Endothelial cell of umbilical vein (primary cell): ENCODE measurements at regions not wholly inside any gene's neighbourhood (a gene's known extent, or its start where the extent isn't known, plus 50 kb on each side); places are given as distances from the start of the nearest gene placed in this dataset.
"Not testable (repeated sequence)": the region's sequence is repeated elsewhere in the genome, so short reads cannot be mapped to it uniquely, and the experiment has no call there.

ENCODE experiments used
- BruUV-seq: library from RNA; stranded (reverse); fragments of 400-500 nt; replicated peaks from 2 replicates; lab custom pipeline; 2021; lab: Mats Ljungman, UMichigan
- CTCF ChIA-PET: fragments of 300-600, 350-600 bp; sonication (Branson Sonifier 250); formaldehyde crosslinking; loops from one replicate; lab custom pipeline; 2021; ENCODE audit warnings: antibody characterized with exemption, inconsistent platforms; lab: Charles Lee
- POLR2A ChIA-PET: fragments of 300-600, 350-600 bp; sonication (Branson Sonifier 250); formaldehyde crosslinking; loops from one replicate; lab custom pipeline; 2021; ENCODE audit warnings: antibody characterized with exemption, inconsistent platforms; lab: Charles Lee
- DNase-seq: peaks from one replicate; pipeline ENCODE4 v3.0.0-alpha.2; 2011; ENCODE audit warnings: low read depth, low spot score
- FAIRE-seq: peaks from 2 replicates; lab custom pipeline; 2011; peaks lifted over from hg19 to GRCh38; lab: Jason Lieb, UNC
- H2AFZ ChIP-seq: 2 replicates; pipeline ENCODE4 v1.6.0; 2012; ENCODE audit warnings: low read depth, low read length, control low read depth, inconsistent platforms
- H3K27ac ChIP-seq: 2 replicates; pipeline ENCODE4 v1.5.1; 2011; ENCODE audit warnings: low read depth, mild to moderate bottlenecking, control low read depth, low read length, moderate library complexity; ENCODE audit not compliant: insufficient read depth
- H3K27me3 ChIP-seq, 2 experiments: 2 replicates each; pipeline versions ENCODE4 v1.6.0 to v1.6.1; 2011; ENCODE audit warnings: low read length in 2 of 2, mixed read lengths in 1 of 2; ENCODE audit not compliant: control insufficient read depth in 2 of 2, insufficient read depth in 2 of 2
- H3K36me3 ChIP-seq, 2 experiments: 2 replicates in 1 of 2; 3 replicates in 1 of 2; pipeline ENCODE4 v1.5.1; 2011; ENCODE audit warnings: low read length in 2 of 2, mild to moderate bottlenecking in 1 of 2, moderate library complexity in 1 of 2; ENCODE audit not compliant: control insufficient read depth in 2 of 2, insufficient read depth in 2 of 2; ENCODE audit errors: extremely low read depth in 1 of 2
- H3K4me1 ChIP-seq: 3 replicates; pipeline ENCODE4 v1.5.1; 2011; ENCODE audit warnings: mild to moderate bottlenecking, low read length; ENCODE audit not compliant: control insufficient read depth, insufficient read depth; ENCODE audit errors: extremely low read depth
- H3K4me2 ChIP-seq: 2 replicates; pipeline ENCODE4 v1.6.1; 2011; ENCODE audit warnings: low read length, control low read depth, mixed read lengths; ENCODE audit not compliant: insufficient read depth
- H3K4me3 ChIP-seq, 3 experiments: fragments of 200-600 bp in 1 of 3; sonication (generic), shearing (Covaris generic) in 1 of 3; replicated peaks in 1 of 3; 2 replicates each; pipeline ENCODE4 v1.5.1; 2011 to 2016; ENCODE audit warnings: control low read depth in 3 of 3, low read length in 3 of 3, mild to moderate bottlenecking in 2 of 3, inconsistent platforms in 1 of 3, low read depth in 1 of 3, moderate library complexity in 1 of 3; ENCODE audit not compliant: insufficient read depth in 1 of 3
- H3K79me2 ChIP-seq: 2 replicates; pipeline ENCODE4 v1.6.0; 2012; ENCODE audit warnings: low read length, inconsistent platforms; ENCODE audit not compliant: control insufficient read depth, insufficient read depth
- H3K9ac ChIP-seq: replicated peaks from 2 replicates; pipeline ENCODE3; 2011; ENCODE audit warnings: low read length, control low read depth; ENCODE audit not compliant: insufficient read depth; ENCODE audit errors: extremely low read depth
- H3K9me1 ChIP-seq: replicated peaks from 3 replicates; pipeline ENCODE4 v1.6.0; 2011; ENCODE audit warnings: mild to moderate bottlenecking, low read length; ENCODE audit not compliant: control insufficient read depth, insufficient read depth; ENCODE audit errors: extremely low read depth
- H3K9me3 ChIP-seq: replicated peaks from 2 replicates; pipeline ENCODE4 v1.5.1; 2012; ENCODE audit warnings: low read length, inconsistent platforms; ENCODE audit not compliant: control insufficient read depth, insufficient read depth
- H4K20me1 ChIP-seq: replicated peaks from 2 replicates; pipeline ENCODE3; 2011; ENCODE audit warnings: mild to moderate bottlenecking, low read length; ENCODE audit not compliant: control insufficient read depth, insufficient read depth; ENCODE audit errors: extremely low read depth
- CTCF ChIP-seq, 2 donors: IDR thresholded peaks; 1 replicate in 1 of 2; 2 replicates in 1 of 2; pipeline ENCODE4 v1.5.1; 2011; ENCODE audit warnings: low read length in 2 of 2, mild to moderate bottlenecking in 2 of 2, moderate library complexity in 2 of 2, control low read depth in 1 of 2, inconsistent platforms in 1 of 2, low read depth in 1 of 2; ENCODE audit not compliant: insufficient read depth in 1 of 2; ENCODE audit errors: extremely low read depth in 1 of 2
- POLR2AphosphoS5 ChIP-seq: IDR thresholded peaks from 2 replicates; pipeline ENCODE4 v1.6.1; 2012; ENCODE audit warnings: low read depth, mild to moderate bottlenecking, control low read depth, low read length, moderate library complexity; ENCODE audit not compliant: insufficient read depth
- dilution Hi-C: fragments of 300-500 bp; cut with MboI; formaldehyde crosslinking; loops from one replicate; pipeline ENCODE4 v1.15.0; 2019; ENCODE audit warnings: low sequenced_read_pairs; ENCODE audit not compliant: extremely low pct_ligation_motif_present
- intact Hi-C: fragments of 100-400 bp; cut with micrococcal nuclease; formaldehyde crosslinking; loops from one replicate; pipeline ENCODE4 v1.10.0; 2022

GRCh38 chr12:47433876-47434275, 272.0 kb downstream of the RPAP3 start:
- Histone ChIP-seq H3K27me3 (no peaks in the 10 kb centered on the region), H3K4me1 (no peaks in the 10 kb centered on the region), H2AFZ (no peak overlapping the region), H3K9me3 (no peaks in the 10 kb centered on the region), H3K4me3 (no peak overlapping the region), H3K27ac (no peak overlapping the region), H3K9ac (no peak overlapping the region), H4K20me1 (no peaks in the 10 kb centered on the region), H3K36me3 (no peaks in the 10 kb centered on the region), H3K9me1 (no peaks in the 10 kb centered on the region), H3K4me2 (no peak overlapping the region), H3K79me2 (no peaks in the 10 kb centered on the region)
- FAIRE-seq, result no peak
- no TSS peak for BruUV-seq
- ChIA-PET POLR2A (no interaction called here), CTCF (no interaction called here)
- TF ChIP-seq CTCF (IDR thresholded peaks at IDR 0.05; ENCODE audit: extremely low read depth in 1 of 2, insufficient read depth in 1 of 2, low read depth in 1 of 2, low read length in 2 of 2), result no peak
- no peak for TF ChIP-seq POLR2AphosphoS5
- dilution Hi-C loops (no loop called here), intact Hi-C loops (no loop called here)
- no peak for DNase-seq

- H3K9me1 ChIP-seq, dilution Hi-C loops, H3K79me2 ChIP-seq, H3K36me3 ChIP-seq, H3K27ac ChIP-seq, DNase-seq, intact Hi-C loops, H3K4me2 ChIP-seq, H3K4me1 ChIP-seq, H2AFZ ChIP-seq, H3K4me3 ChIP-seq, H3K9me3 ChIP-seq, CTCF ChIA-PET, POLR2A ChIA-PET, BruUV-seq, FAIRE-seq, H3K27me3 ChIP-seq, H3K9ac ChIP-seq, H4K20me1 ChIP-seq: not testable (repeated sequence)
Measured at GRCh38 chr12:47426678-47427309, 279.0 kb downstream of the RPAP3 start.
